Neural progenitor cell (in vitro differentiated cells): ENCODE measurements at regions not wholly inside any gene's neighbourhood (a gene's known extent, or its start where the extent isn't known, plus 50 kb on each side); places are given as distances from the start of the nearest gene placed in this dataset.

Experiments used
- DNase-seq: peaks from one replicate; pipeline ENCODE4 v3.0.0-alpha.2; 2016; ENCODE audit warnings: low spot score
- H2AFZ ChIP-seq: fragments of 200-600 bp; sonication (generic); replicated peaks from 2 replicates; pipeline ENCODE4 v1.6.1; 2016; ENCODE audit warnings: antibody characterized with exemption
- H3F3A ChIP-seq: fragments of 200-600 bp; sonication (generic); 2 replicates; pipeline ENCODE4 v1.6.1; 2016; ENCODE audit warnings: antibody characterized with exemption, low read depth
- H3K27ac ChIP-seq: fragments of 200-600 bp; sonication (generic); 2 replicates; pipeline ENCODE4 v1.5.1; 2016; ENCODE audit warnings: mild to moderate bottlenecking
- H3K27me3 ChIP-seq: fragments of 200-600 bp; sonication (generic); 2 replicates; pipeline ENCODE4 v1.6.1; 2016; ENCODE audit warnings: mild to moderate bottlenecking, moderate library complexity
- H3K36me3 ChIP-seq: fragments of 200-600 bp; sonication (generic); 2 replicates; pipeline ENCODE4 v1.5.1; 2016
- H3K4me1 ChIP-seq: fragments of 200-600 bp; sonication (generic); 2 replicates; pipeline ENCODE4 v1.6.1; 2016; ENCODE audit warnings: mixed run types
- H3K4me2 ChIP-seq: fragments of 200-600 bp; sonication (generic); 2 replicates; pipeline ENCODE4 v1.6.1; 2016
- H3K4me3 ChIP-seq: fragments of 200-600 bp; sonication (generic); 2 replicates; pipeline ENCODE4 v1.5.1; 2016
- H3K79me2 ChIP-seq: fragments of 200-600 bp; sonication (generic); 2 replicates; pipeline ENCODE4 v1.6.1; 2016; ENCODE audit warnings: low read depth
- H3K9ac ChIP-seq: fragments of 200-600 bp; sonication (generic); 2 replicates; pipeline ENCODE4 v1.6.1; 2016
- H3K9me3 ChIP-seq: fragments of 200-600 bp; sonication (generic); 2 replicates; pipeline ENCODE4 v1.5.1; 2016; ENCODE audit warnings: low read depth
- H4K20me1 ChIP-seq: fragments of 200-600 bp; sonication (generic); 2 replicates; pipeline ENCODE4 v1.6.1; 2016; ENCODE audit warnings: low read depth
- H3K27ac Mint-ChIP-seq: 3 replicates; pipeline ENCODE4 v1.8.0; 2021; ENCODE audit warnings: mixed read lengths
- H3K27me3 Mint-ChIP-seq: 2 replicates; pipeline ENCODE4 v1.8.0; 2022; ENCODE audit warnings: low read depth, mild to moderate bottlenecking, inconsistent platforms, moderate library complexity, mixed read lengths; ENCODE audit not compliant: insufficient read depth
- H3K36me3 Mint-ChIP-seq: 3 replicates; pipeline ENCODE4 v1.8.0; 2021; ENCODE audit warnings: mixed read lengths
- H3K4me1 Mint-ChIP-seq: 3 replicates; pipeline ENCODE4 v1.8.0; 2021; ENCODE audit warnings: mixed read lengths
- H3K4me3 Mint-ChIP-seq: 3 replicates; pipeline ENCODE4 v1.8.0; 2021; ENCODE audit warnings: mild to moderate bottlenecking, moderate library complexity, mixed read lengths
- H3K9me3 Mint-ChIP-seq: 3 replicates; pipeline ENCODE4 v1.8.0; 2020; ENCODE audit warnings: mixed read lengths
- EZH2 ChIP-seq: fragments of 200-600 bp; sonication (generic); IDR thresholded peaks from 2 replicates; pipeline ENCODE4 v1.6.1; 2017; ENCODE audit warnings: antibody characterized with exemption, mild to moderate bottlenecking, moderate library complexity
- EZH2phosphoT487 ChIP-seq: fragments of 200-600 bp; sonication (generic); IDR thresholded peaks from 2 replicates; pipeline ENCODE4 v1.6.1; 2017; ENCODE audit warnings: antibody characterized with exemption
- TF ChIP-seq, protein P1 (sequence below): fragments of 200-600 bp; sonication (generic); IDR thresholded peaks from 2 replicates; pipeline ENCODE4 v1.5.1; 2017; ENCODE audit warnings: antibody characterized with exemption, mild to moderate bottlenecking

DNA sequence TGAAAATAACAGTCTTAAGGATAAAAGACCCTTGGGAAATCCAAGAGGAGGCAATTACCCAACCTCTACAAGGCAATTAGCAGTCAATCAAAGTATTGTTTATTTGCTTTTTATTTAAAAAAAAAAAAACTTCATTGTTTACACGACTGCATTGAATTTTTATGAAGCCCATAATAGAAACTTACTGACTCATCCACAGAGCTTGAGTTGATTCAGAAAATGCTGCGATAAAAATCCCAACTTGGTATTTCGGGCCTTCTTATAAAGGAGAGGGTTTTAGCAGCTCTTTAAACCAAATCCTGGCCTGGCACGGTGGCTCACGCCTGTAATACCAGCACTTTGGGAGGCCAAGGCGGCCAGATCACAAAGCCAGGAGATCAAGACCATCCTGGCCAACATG lies 69.2 kb upstream of the PALS2 start:
- Histone ChIP-seq H3K4me1 (peaks cover 6% of the 10 kb centered on the region), H3K9ac (no peak overlapping the region), H3F3A (no peaks in the 10 kb centered on the region), H2AFZ (no peak overlapping the region), H3K9me3 (no peaks in the 10 kb centered on the region), H3K27me3 (no peaks in the 10 kb centered on the region), H3K4me2 (no peak overlapping the region), H3K36me3 (no peaks in the 10 kb centered on the region), H3K27ac (no peak overlapping the region), H3K4me3 (no peak overlapping the region), H4K20me1 (no peaks in the 10 kb centered on the region), H3K79me2 (no peaks in the 10 kb centered on the region)
- Mint-ChIP-seq H3K27me3 (no peaks in the 10 kb centered on the region), H3K4me1 (peaks cover 17% of the 10 kb centered on the region), H3K9me3 (no peaks in the 10 kb centered on the region), H3K27ac (no peak overlapping the region), H3K4me3 (no peak overlapping the region), H3K36me3 (no peaks in the 10 kb centered on the region)
- no peak for DNase-seq
- TF ChIP-seq, protein P1, sequence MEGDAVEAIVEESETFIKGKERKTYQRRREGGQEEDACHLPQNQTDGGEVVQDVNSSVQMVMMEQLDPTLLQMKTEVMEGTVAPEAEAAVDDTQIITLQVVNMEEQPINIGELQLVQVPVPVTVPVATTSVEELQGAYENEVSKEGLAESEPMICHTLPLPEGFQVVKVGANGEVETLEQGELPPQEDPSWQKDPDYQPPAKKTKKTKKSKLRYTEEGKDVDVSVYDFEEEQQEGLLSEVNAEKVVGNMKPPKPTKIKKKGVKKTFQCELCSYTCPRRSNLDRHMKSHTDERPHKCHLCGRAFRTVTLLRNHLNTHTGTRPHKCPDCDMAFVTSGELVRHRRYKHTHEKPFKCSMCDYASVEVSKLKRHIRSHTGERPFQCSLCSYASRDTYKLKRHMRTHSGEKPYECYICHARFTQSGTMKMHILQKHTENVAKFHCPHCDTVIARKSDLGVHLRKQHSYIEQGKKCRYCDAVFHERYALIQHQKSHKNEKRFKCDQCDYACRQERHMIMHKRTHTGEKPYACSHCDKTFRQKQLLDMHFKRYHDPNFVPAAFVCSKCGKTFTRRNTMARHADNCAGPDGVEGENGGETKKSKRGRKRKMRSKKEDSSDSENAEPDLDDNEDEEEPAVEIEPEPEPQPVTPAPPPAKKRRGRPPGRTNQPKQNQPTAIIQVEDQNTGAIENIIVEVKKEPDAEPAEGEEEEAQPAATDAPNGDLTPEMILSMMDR: no peak
- no peak for TF ChIP-seq EZH2phosphoT487
- no peak for TF ChIP-seq EZH2

DNA sequence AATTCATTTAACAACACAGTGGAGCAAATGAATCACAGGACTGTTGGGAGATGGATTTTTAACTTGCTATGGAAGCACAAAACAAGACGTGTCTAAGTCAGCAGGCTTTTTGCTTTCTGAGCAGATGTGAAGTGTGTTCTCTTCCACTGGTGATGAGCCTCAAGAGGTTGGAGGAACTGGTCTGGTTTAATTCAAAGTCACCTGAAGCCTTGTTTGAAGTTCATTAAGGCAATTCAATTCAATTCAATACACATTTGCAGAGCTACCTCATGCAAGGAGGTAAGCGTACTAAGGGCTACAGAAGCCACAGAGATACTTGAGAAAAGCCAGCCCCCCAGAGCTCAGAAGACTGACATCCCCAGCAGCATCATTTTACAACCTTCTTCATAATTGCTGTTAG lies 68.4 kb upstream of the PALS2 start:
- H2AFZ ChIP-seq: no peak overlapping the region
- H3K4me1 Mint-ChIP-seq: peaks cover 11% of the 10 kb centered on the region
- H3K9me3 Mint-ChIP-seq: no peaks in the 10 kb centered on the region
- no peaks in the 10 kb centered on the region for H3K79me2 ChIP-seq
- TF ChIP-seq, protein P1: no peak
- TF ChIP-seq EZH2 (no peak), EZH2phosphoT487 (no peak)
- H3K4me1 ChIP-seq: peaks cover 6% of the 10 kb centered on the region
- H3F3A ChIP-seq: no peaks in the 10 kb centered on the region
- no peaks in the 10 kb centered on the region for H3K36me3 Mint-ChIP-seq
- H3K36me3 ChIP-seq: no peaks in the 10 kb centered on the region
- H3K27me3 ChIP-seq: no peaks in the 10 kb centered on the region
- no peak overlapping the region for H3K4me3 ChIP-seq
- no peaks in the 10 kb centered on the region for H4K20me1 ChIP-seq
- no peak overlapping the region for H3K4me3 Mint-ChIP-seq
- H3K27ac ChIP-seq: no peak overlapping the region
- no peak overlapping the region for H3K4me2 ChIP-seq
- H3K9me3 ChIP-seq: no peaks in the 10 kb centered on the region
- H3K9ac ChIP-seq: no peak overlapping the region
- H3K27ac Mint-ChIP-seq: no peak overlapping the region
- H3K27me3 Mint-ChIP-seq: no peaks in the 10 kb centered on the region
- no peak for DNase-seq

DNA sequence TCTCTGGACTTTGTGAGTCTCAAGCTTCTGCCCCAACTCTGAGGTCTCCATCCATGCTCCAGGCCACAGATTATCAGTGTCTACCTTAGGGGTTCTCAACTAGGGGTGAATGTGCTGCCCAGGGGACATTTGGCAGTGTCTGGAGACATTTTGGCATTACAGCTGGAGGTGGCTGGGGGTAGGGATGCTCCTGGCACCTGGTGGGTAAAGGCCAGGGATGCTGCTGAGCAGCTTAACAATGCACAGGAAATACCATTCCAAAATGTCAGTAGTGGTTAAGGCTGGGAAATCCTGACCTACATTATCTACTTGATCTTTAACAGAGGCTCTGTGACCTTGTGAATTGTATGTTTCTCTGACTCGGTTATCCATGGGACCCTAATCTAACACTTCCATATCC lies 67.3 kb upstream of the PALS2 start:
- no peak overlapping the region for H3K4me2 ChIP-seq
- no peaks in the 10 kb centered on the region for H3K27me3 Mint-ChIP-seq
- no peak for TF ChIP-seq EZH2
- no peak for TF ChIP-seq EZH2phosphoT487
- TF ChIP-seq, protein P1: no peak

DNA sequence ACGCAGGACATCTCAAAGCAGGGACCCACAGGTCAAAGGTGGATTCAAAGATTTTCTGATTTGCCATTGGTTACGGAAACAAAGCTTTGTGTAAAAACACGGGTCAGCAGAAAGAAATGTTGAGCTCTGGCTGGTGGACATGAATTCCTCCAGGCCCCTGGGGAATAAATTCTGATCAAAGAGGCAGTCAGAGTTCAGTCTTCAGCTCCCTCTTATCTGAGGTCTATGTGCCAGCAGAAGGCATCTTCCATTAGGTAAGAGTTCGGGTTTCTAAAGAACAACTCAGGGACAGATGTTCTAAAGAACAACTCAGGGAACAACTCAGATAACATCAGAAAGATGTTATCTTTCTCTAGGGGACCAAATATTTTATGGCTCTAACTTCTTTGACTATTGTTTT lies 64.9 kb upstream of the PALS2 start:
- H3K4me3 Mint-ChIP-seq: no peak overlapping the region
- Histone ChIP-seq H3K27ac (no peak overlapping the region), H3K4me1 (no peaks in the 10 kb centered on the region), H3K9me3 (no peaks in the 10 kb centered on the region), H3K4me3 (no peak overlapping the region), H2AFZ (peak overlapping the region; percentile 22), H3K36me3 (no peaks in the 10 kb centered on the region), H3K79me2 (no peaks in the 10 kb centered on the region), H4K20me1 (no peaks in the 10 kb centered on the region), H3K9ac (no peak overlapping the region), H3F3A (no peaks in the 10 kb centered on the region), H3K4me2 (no peak overlapping the region), H3K27me3 (no peaks in the 10 kb centered on the region)
- H3K4me1 Mint-ChIP-seq: no peaks in the 10 kb centered on the region
- DNase-seq: no peak
- no peak overlapping the region for H3K27ac Mint-ChIP-seq
- TF ChIP-seq EZH2 (no peak), EZH2phosphoT487 (no peak)
- TF ChIP-seq, protein P1: no peak
- H3K9me3 Mint-ChIP-seq: no peaks in the 10 kb centered on the region
- no peaks in the 10 kb centered on the region for H3K27me3 Mint-ChIP-seq
- H3K36me3 Mint-ChIP-seq: no peaks in the 10 kb centered on the region

More for the DNA sequence above, 67.3 kb upstream of the PALS2 start:
- Mint-ChIP-seq H3K4me3 (no peak overlapping the region), H3K9me3 (no peaks in the 10 kb centered on the region), H3K27ac (no peak overlapping the region), H3K36me3 (no peaks in the 10 kb centered on the region), H3K4me1 (peaks cover 3% of the 10 kb centered on the region)
- Histone ChIP-seq H3K4me1 (no peaks in the 10 kb centered on the region), H3K36me3 (no peaks in the 10 kb centered on the region), H3K4me3 (no peak overlapping the region), H4K20me1 (no peaks in the 10 kb centered on the region), H3K9me3 (no peaks in the 10 kb centered on the region), H3K27ac (no peak overlapping the region), H3K27me3 (no peaks in the 10 kb centered on the region), H3K9ac (no peak overlapping the region), H3F3A (no peaks in the 10 kb centered on the region), H2AFZ (no peak overlapping the region), H3K79me2 (no peaks in the 10 kb centered on the region)
- no peak for DNase-seq
